Trophoblast cell (in vitro differentiated cells and primary cell): ENCODE measurements at regions not wholly inside any gene's neighbourhood (a gene's known extent, or its start where the extent isn't known, plus 50 kb on each side); places are given as distances from the start of the nearest gene placed in this dataset.

Experiments used
- DNase-seq, 2 donors: peaks; one replicate each; pipeline ENCODE4 v3.0.0-alpha.2; 2016
- H2AFZ ChIP-seq: 2 replicates; pipeline ENCODE4 v1.6.1; 2013; ENCODE audit warnings: low read length, moderate library complexity, mild to moderate bottlenecking; ENCODE audit not compliant: insufficient read depth, poor library complexity
- H2AK5ac ChIP-seq: 2 replicates; pipeline ENCODE4 v1.6.1; 2013; ENCODE audit warnings: mild to moderate bottlenecking, low read length
- H2BK120ac ChIP-seq: 2 replicates; pipeline ENCODE4 v1.6.1; 2013; ENCODE audit warnings: low read length, mild to moderate bottlenecking, moderate library complexity; ENCODE audit not compliant: insufficient read depth, poor library complexity
- H2BK12ac ChIP-seq: 2 replicates; pipeline ENCODE4 v1.6.1; 2013; ENCODE audit warnings: mild to moderate bottlenecking, low read length, moderate library complexity
- H2BK5ac ChIP-seq: 2 replicates; pipeline ENCODE4 v1.6.1; 2013; ENCODE audit warnings: low read length, low read depth, moderate library complexity, mild to moderate bottlenecking; ENCODE audit not compliant: poor library complexity
- H3K14ac ChIP-seq: 2 replicates; pipeline ENCODE4 v1.6.1; 2013; ENCODE audit warnings: mild to moderate bottlenecking, low read length
- H3K18ac ChIP-seq: 2 replicates; pipeline ENCODE4 v1.6.1; 2013; ENCODE audit warnings: mild to moderate bottlenecking, low read length
- H3K23ac ChIP-seq: 2 replicates; pipeline ENCODE4 v1.6.1; 2013; ENCODE audit warnings: low read length
- H3K27ac ChIP-seq: 2 replicates; pipeline ENCODE4 v1.5.1; 2013; ENCODE audit warnings: low read depth, mild to moderate bottlenecking, inconsistent platforms, low read length, moderate library complexity
- H3K27me3 ChIP-seq: 2 replicates; pipeline ENCODE4 v1.6.1; 2013; ENCODE audit warnings: inconsistent platforms, mild to moderate bottlenecking, low read length, moderate library complexity; ENCODE audit not compliant: insufficient read depth
- H3K36me3 ChIP-seq, 2 experiments: 1 replicate in 1 of 2; 2 replicates in 1 of 2; pipeline ENCODE4 v1.6.1; 2013; ENCODE audit warnings: low read length in 2 of 2, mild to moderate bottlenecking in 2 of 2, moderate library complexity in 1 of 2; ENCODE audit not compliant: insufficient read depth in 2 of 2, control insufficient read depth in 1 of 2
- H3K4ac ChIP-seq: 2 replicates; pipeline ENCODE4 v1.6.1; 2013; ENCODE audit warnings: low read depth, mild to moderate bottlenecking, low read length, moderate library complexity
- H3K4me1 ChIP-seq, 2 experiments: 1 replicate in 1 of 2; 2 replicates in 1 of 2; pipeline ENCODE4 v1.6.1; 2013; ENCODE audit warnings: low read length in 2 of 2, mild to moderate bottlenecking in 2 of 2, moderate library complexity in 1 of 2; ENCODE audit not compliant: insufficient read depth in 2 of 2, control insufficient read depth in 1 of 2
- H3K4me2 ChIP-seq: 2 replicates; pipeline ENCODE4 v1.6.1; 2013; ENCODE audit warnings: inconsistent platforms, mild to moderate bottlenecking, low read length, moderate library complexity
- H3K4me3 ChIP-seq: 2 replicates; pipeline ENCODE4 v1.5.1; 2013; ENCODE audit warnings: mild to moderate bottlenecking, low read depth, low read length, inconsistent platforms
- H3K79me1 ChIP-seq: one replicate; pipeline ENCODE4 v1.6.1; 2013; ENCODE audit warnings: low read length
- H3K79me2 ChIP-seq: 2 replicates; pipeline ENCODE4 v1.6.1; 2013; ENCODE audit warnings: low read length, mild to moderate bottlenecking; ENCODE audit not compliant: control insufficient read depth, insufficient read depth, poor library complexity
- H3K9ac ChIP-seq: 2 replicates; pipeline ENCODE4 v1.6.1; 2013; ENCODE audit warnings: mild to moderate bottlenecking, low read length
- H3K9me3 ChIP-seq: 2 replicates; pipeline ENCODE4 v1.6.1; 2013; ENCODE audit warnings: low read depth, mild to moderate bottlenecking, control low read depth, inconsistent platforms, low read length; ENCODE audit not compliant: insufficient read depth
- H4K12ac ChIP-seq: 2 replicates; pipeline ENCODE4 v1.6.1; 2013; ENCODE audit warnings: low read depth, mild to moderate bottlenecking, low read length, moderate library complexity
- H4K8ac ChIP-seq: 2 replicates; pipeline ENCODE4 v1.6.1; 2013; ENCODE audit warnings: low read depth, mild to moderate bottlenecking, low read length, moderate library complexity
- H4K91ac ChIP-seq: one replicate; pipeline ENCODE4 v1.6.1; 2013; ENCODE audit warnings: low read depth, mild to moderate bottlenecking, low read length, moderate library complexity
- WGBS: extraction: QIAGEN DNeasy Blood & Tissue Kit; methylation state at CpG from one replicate; pipeline ENCODE4 v1.1.7; 2013; ENCODE audit warnings: missing lambda C conversion rate; ENCODE audit not compliant: insufficient read length, insufficient coverage; ENCODE audit errors: extremely low coverage; 5-methylcytosine and 5-hydroxymethylcytosine counted together

DNA sequence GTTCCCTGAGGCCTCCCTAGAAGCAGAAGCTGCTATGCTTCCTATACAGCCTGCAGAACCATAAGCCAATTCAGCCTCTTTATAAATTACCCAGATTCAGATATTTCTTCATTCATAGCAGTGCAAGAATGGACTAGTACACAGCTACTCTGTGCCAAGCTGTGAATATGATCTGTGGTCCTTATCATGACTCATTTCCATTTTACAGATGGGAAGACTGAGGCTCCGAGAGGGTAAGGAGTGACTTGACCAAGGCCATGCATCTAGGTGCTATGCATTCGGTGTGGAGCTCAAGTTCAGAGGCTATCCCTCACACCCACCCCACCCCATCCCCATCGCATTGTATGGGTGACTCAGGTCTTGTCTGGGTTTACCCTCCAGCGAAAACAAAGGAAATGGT is 52.3 kb upstream of the DISP3 start:
- H4K8ac ChIP-seq: no peak overlapping the region
- no CpG with 5 or more reads among the region's 4 CpGs for WGBS
- H3K4ac ChIP-seq: no peak overlapping the region
- no peak overlapping the region for H2BK12ac ChIP-seq
- no peaks in the 10 kb centered on the region for H3K27me3 ChIP-seq
- no peaks in the 10 kb centered on the region for H3K79me2 ChIP-seq
- no peak overlapping the region for H3K27ac ChIP-seq
- H2AFZ ChIP-seq: no peak overlapping the region
- H3K36me3 ChIP-seq: no peaks in the 10 kb centered on the region
- H2BK5ac ChIP-seq: no peak overlapping the region
- H3K18ac ChIP-seq: no peak overlapping the region
- no peak overlapping the region for H3K14ac ChIP-seq
- no peak overlapping the region for H3K4me3 ChIP-seq
- no peak overlapping the region for H4K12ac ChIP-seq
- H2BK120ac ChIP-seq: no peak overlapping the region
- H3K79me1 ChIP-seq: no peaks in the 10 kb centered on the region
- H3K4me2 ChIP-seq: no peak overlapping the region
- H3K23ac ChIP-seq: no peak overlapping the region
- DNase-seq: no peak
- H3K4me1 ChIP-seq: no peaks in the 10 kb centered on the region
- no peaks in the 10 kb centered on the region for H3K9me3 ChIP-seq
- no peak overlapping the region for H4K91ac ChIP-seq
- no peak overlapping the region for H2AK5ac ChIP-seq
- no peak overlapping the region for H3K9ac ChIP-seq

DNA sequence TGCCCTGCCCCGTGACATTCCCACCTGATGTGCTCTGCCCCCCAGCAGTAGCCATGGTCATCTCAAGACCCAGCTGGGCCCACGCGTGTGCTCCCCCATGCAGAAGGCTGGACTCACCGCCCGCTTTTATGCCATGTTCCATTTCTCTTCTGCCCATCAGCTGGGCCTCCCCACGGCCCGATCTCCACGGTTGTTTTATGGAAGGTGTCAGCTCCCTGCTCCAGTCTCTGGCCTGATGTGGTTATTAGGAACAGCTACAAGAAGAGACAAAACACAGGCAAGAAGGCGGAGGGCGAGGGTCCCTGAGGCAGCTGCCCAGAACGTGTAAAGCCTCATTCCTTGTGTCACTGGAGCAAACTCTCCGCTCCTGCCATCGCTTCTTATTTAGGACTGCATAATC is 50.2 kb upstream of the DISP3 start:
- H3K4me2 ChIP-seq: no peak overlapping the region

More for the DNA sequence above, 50.2 kb upstream of the DISP3 start:
- Histone ChIP-seq H2AFZ (no peak overlapping the region), H3K79me1 (no peaks in the 10 kb centered on the region), H3K79me2 (no peaks in the 10 kb centered on the region), H3K14ac (no peak overlapping the region), H4K8ac (no peak overlapping the region), H3K36me3 (no peaks in the 10 kb centered on the region), H2BK120ac (no peak overlapping the region), H3K4me3 (no peak overlapping the region), H3K4me1 (no peaks in the 10 kb centered on the region), H3K27me3 (no peaks in the 10 kb centered on the region), H4K91ac (no peak overlapping the region), H2AK5ac (no peak overlapping the region), H3K23ac (no peak overlapping the region), H3K9me3 (no peaks in the 10 kb centered on the region), H3K9ac (no peak overlapping the region), H2BK12ac (no peak overlapping the region), H3K27ac (no peak overlapping the region), H3K18ac (no peak overlapping the region), H3K4ac (no peak overlapping the region), H4K12ac (no peak overlapping the region), H2BK5ac (no peak overlapping the region)
- no peak for DNase-seq
- WGBS: no CpG with 5 or more reads among the region's 13 CpGs
